ENCODE measurements at regions not wholly inside any gene's neighbourhood (a gene's known extent, or its start where the extent isn't known, plus 50 kb on each side); places are given as distances from the start of the nearest gene placed in this dataset.

DNA sequence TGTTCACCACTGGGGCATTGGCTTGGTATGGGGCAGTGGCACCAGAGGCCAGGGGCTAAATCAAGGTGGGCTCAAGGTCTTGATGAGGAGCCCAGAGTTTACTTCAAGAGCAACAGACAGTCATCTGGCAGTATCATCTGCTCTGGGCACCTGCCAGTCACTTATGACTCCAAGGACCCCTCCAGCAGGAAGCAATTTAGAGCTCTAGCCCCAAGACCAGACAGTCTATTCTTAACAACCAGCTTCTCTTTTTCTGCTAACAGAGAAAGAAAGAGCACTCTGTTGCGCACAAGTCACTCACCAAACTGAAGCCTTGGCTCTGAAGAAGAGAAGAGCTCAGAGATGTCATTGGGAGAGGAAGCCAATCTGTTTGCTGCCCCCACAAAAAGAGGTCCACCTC, 309.2 kb downstream of the HS3ST1 start:
- TF ChIP-seq CTCF (conservative IDR thresholded peaks at IDR 0.05), result no peak
- TF ChIP-seq ZFX (IDR thresholded peaks at IDR 0.05), result no peak
